ENCODE measurements at regions not wholly inside any gene's neighbourhood (a gene's known extent, or its start where the extent isn't known, plus 50 kb on each side); places are given as distances from the start of the nearest gene placed in this dataset.

- TF ChIP-seq POLR2A (IDR thresholded peaks at IDR 0.05; ENCODE audit: low read depth, low read length), result no peak
- TF ChIP-seq TAF1 (IDR thresholded peaks at IDR 0.05; ENCODE audit: borderline replicate concordance, low read depth, low read length), result no peak
Observed at GRCh38 chr5:25614466-25614865, 969.7 kb upstream of the CDH10 start.
